GM19240 (cell line): ENCODE measurements at regions not wholly inside any gene's neighbourhood (a gene's known extent, or its start where the extent isn't known, plus 50 kb on each side); places are given as distances from the start of the nearest gene placed in this dataset.
"Not testable (repeated sequence)": the region's sequence is repeated elsewhere in the genome, so short reads cannot be mapped to it uniquely, and the experiment has no call there.

Experiments
- DNase-seq: peaks from one replicate; pipeline ENCODE4 v3.0.0; 2011; ENCODE audit warnings: low spot score; ENCODE audit not compliant: insufficient read length

- no peak for DNase-seq
Measured at GRCh38 chr5:105639511-105639910, 2031.2 kb downstream of the EFNA5 start.

DNA sequence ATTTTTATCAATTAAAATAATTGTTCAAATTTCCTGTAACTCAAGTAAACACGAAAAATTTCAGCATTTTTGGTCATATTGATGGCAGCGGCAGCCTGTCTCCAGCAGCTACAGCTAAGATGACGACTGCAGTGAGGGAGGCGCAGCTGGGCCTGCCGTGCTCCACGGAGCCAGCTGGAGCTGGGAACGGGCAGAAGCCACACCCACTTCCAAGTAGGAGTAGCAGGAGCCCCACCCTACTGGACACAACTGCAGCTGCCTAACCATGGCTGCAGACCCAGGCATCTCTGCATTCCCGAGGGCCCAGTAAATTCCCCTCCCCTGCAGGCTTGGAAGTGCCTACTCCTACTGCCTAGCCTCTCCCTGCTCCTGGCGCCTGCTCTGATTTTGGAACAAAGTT is 2031.7 kb downstream of the EFNA5 start:
- DNase-seq: no peak

GRCh38 chr5:105638437-105638836 is 2032.3 kb downstream of the EFNA5 start:
- no peak for DNase-seq

- no peak for DNase-seq
Measured at GRCh38 chr5:105632043-105632442, 2038.7 kb downstream of the EFNA5 start.

DNA sequence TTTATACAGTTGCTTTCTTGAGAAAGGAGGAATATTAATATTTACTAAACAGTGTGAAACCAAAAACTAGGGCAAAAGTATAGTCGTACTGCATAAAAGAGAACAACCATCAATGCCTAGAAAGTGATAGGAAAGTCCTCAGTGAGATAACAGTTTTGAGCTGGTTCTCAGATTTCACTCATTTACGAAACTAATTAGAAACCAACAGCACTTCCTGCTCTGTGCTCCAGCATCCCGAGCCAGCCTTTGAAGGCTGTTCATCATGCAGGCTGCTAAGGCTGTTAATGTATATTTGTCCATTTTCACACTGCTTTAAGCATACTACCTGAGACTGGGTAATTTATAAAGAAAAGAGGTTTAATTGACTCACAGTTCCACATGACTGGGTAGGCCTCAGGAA is 2039.9 kb downstream of the EFNA5 start:
- no peak for DNase-seq

- DNase-seq: no peak
Measured at GRCh38 chr5:105619725-105620124, 2051.0 kb downstream of the EFNA5 start.

GRCh38 chr5:105617436-105618215 is 2053.1 kb downstream of the EFNA5 start:
- no peak for DNase-seq

- no peak for DNase-seq
Measured at GRCh38 chr5:105616599-105616998, 2054.0 kb upstream of the NUDT12 start.

- not testable (repeated sequence) for DNase-seq
Measured at GRCh38 chr5:105602406-105602805, 2039.8 kb upstream of the NUDT12 start.

DNA sequence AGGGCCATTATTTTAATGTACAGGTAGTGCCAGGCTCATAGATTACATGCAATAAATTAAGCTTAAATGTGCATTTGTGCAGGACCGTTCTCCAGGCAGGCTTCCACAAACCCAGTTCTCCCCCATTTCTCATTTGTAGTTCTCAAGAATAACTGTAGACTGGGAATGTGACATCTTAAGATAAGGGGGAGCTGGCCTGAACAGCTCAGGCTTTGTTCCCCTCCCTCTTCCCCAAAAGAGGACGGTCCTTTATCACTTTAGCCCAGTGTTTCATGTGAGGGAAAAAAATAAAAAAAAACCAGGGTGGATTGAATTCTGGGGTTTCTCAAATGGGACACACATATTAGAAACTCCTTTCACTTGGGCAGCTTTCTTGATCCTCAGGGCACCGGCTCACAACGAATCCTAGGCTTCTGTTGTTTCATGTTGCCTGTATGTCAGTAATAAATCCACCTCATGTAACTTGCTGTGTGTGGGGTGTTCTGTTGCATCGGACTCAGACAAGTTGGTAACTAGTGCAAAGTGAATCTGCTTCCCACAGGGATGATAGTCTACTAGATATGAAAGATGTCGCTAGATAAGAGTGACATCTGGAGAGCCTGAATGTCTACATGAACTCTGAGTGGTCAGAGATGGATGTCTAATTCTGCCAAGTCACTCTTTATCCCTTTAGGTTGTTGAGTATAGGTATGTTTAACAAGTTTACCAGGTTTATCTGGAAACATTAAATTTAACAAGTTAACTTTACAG is 2030.6 kb upstream of the NUDT12 start:
- DNase-seq: no peak

GRCh38 chr5:105587963-105588662 is 2025.5 kb upstream of the NUDT12 start:
- DNase-seq: no peak

- no peak for DNase-seq
Measured at GRCh38 chr5:105581988-105582690, 2019.5 kb upstream of the NUDT12 start.

GRCh38 chr5:105573575-105573974 is 2011.0 kb upstream of the NUDT12 start:
- no peak for DNase-seq

DNA sequence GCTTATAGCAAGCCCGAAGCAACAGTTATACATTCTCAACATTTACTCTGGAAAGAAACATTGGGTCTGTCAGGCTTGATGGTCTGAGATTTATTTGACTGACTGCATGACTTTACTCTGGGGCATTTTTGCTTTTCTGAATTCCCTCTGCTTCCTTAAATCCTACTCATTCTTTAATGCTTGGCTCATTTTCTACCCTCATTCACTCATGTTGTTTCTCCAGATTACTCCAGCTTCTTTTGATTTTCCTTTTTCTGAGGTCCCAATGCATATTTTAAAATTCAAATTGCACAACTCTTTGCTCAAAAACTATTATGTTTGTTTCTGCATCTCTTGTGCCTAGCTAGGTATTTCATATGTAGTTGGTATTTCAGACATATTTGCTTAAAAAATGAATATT is 2002.9 kb upstream of the NUDT12 start:
- DNase-seq: no peak

DNA sequence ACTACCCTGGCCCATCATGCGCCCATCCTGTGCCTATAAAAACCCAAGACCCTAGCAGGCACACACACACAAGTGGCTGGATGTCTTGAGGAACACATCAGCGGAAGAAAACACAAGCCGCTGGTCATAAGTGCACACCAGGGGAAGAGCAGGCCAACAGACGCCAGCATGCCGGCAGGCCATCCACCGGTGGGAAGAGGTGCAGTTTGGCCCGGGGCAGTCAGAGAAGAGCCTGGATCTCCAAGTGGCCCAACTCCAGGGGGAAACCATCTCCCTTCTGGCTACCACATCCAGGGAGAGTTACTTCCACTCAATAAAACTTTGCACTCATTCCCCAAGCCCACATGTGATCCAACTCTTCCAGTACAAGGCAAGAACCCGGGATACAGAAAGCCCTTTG is 2001.3 kb upstream of the NUDT12 start:
- DNase-seq: no peak

DNA sequence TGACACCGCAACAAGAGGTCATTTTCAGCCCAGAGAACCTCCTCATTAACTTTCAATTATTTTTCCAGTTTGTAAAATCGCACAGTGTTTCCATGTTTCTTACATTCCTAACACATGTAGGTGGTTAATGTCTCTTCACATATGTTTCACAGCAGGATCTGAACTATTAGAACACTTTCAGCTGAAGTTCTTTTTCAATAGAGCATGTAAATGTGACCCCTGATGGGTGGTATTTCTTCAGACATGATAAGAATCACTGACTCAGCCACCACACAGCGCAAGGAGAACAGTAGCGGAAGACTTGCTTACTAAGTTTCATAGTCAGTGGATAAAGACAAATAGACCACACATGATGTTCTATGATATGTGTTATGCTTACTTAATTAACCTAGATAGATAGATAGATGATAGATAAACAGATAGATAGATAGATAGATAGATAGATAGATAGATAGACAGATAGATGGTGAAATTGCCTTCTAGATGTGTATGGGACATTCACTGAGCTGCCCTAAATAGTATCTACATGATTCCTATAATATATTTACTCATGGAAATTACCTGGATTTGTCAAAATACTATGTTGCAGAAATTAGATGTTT is 1992.1 kb upstream of the NUDT12 start:
- DNase-seq: no peak

DNA sequence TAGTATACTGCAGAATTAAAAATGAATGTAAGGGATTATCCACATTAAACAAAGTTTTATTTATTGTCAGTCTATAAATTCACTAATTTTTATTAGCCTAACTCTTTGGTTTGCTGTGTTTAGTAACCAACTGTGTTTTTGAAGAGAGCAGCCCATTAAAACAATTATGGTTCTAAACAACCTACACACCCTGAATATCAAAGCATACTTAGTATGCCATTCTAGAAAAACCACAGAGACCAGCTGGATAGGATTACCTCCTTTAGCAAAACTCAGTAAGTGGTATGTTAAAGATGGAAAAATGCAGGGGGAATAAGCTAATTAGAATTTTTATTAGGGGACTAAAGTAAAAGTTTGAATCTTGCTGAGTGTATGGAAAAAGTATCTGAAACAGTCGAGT is 1981.7 kb upstream of the NUDT12 start:
- DNase-seq: no peak

DNA sequence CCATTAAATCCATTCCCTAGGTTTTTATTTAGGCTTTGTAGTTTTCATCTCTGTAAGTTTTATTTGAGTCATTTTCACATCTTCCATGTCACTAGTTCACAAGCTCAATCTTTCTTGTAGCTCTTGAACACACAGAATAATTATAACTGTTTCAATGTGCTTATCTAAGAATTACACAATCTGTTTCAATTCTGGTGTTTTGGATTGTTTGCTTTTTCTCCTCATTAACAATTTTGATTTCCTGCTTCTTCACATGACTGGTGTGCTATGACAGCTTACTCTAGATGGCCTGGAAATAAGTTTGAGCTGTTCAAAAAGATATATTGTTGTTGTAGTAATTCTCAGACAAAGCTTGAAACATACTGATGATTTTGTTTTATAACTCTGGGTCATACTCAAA is 1974.1 kb upstream of the NUDT12 start:
- DNase-seq: no peak

- DNase-seq: no peak
Measured at GRCh38 chr5:105530716-105531261, 1968.2 kb upstream of the NUDT12 start.

DNA sequence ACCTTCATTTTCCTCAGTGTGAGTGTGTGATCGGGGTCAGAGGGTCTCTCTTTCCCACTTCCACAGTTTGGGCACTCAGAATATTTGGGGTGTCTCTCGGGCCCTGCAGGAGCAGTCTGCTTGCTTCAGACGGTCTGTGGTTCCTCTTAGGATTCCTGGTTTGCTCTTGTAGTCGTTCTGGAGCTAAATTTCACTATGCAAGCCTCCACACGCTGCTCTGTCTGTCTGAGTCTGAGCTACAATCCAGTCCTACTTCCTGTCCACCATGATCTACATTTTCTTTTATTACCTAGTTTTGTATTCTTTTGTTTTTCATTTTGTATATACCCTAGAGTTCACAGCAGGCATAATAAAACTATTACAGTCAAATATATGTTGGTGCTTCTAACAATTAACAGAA is 1967.3 kb upstream of the NUDT12 start:
- DNase-seq: no peak

- DNase-seq: no peak
Measured at GRCh38 chr5:105508519-105508918, 1945.9 kb upstream of the NUDT12 start.
